ENCODE measurements at regions not wholly inside any gene's neighbourhood (a gene's known extent, or its start where the extent isn't known, plus 50 kb on each side); places are given as distances from the start of the nearest gene placed in this dataset.

- Histone ChIP-seq H3K9me3 (no peaks in the 10 kb centered on the region), H3K36me3 (no peaks in the 10 kb centered on the region), H3K4me1 (peaks cover 0 to 18% (median 4%) of the 10 kb centered on the region in 3 donors), H3K4me3 (no peak overlapping the region), H3K27me3 (no peaks in the 10 kb centered on the region), H3K27ac (no peak overlapping the region)
- no peak for ATAC-seq
- TF ChIP-seq POLR2A (IDR thresholded peaks at IDR 0.05): no peak
- no peak for TF ChIP-seq EP300 (IDR thresholded peaks at IDR 0.05)
- no peak for TF ChIP-seq CTCF (IDR thresholded peaks at IDR 0.05)
Measured at GRCh38 chr12:38541849-38542248, 225.3 kb downstream of the ALG10B start.

GRCh38 chr12:38543151-38543550 lies 226.6 kb downstream of the ALG10B start:
- peak overlapping the region in 2 of 4 donors; percentile 7 to 55 for H3K27ac ChIP-seq
- WGBS, 2 donors (ENCODE audit: low coverage in 1 of 2): 40 to 45% methylated on average over 1 of the region's 1 CpG
- peaks cover 0 to 18% (median 4%) of the 10 kb centered on the region in 3 donors for H3K4me1 ChIP-seq
- TF ChIP-seq CTCF (IDR thresholded peaks at IDR 0.05): no peak
- no peak for TF ChIP-seq POLR2AphosphoS5 (IDR thresholded peaks at IDR 0.05)
- TF ChIP-seq EP300 (IDR thresholded peaks at IDR 0.05): no peak
- ATAC-seq: no peak
- no peaks in the 10 kb centered on the region for H3K36me3 ChIP-seq
- no peaks in the 10 kb centered on the region for H3K9me3 ChIP-seq
- no peaks in the 10 kb centered on the region for H3K27me3 ChIP-seq
- H3K4me3 ChIP-seq: no peak overlapping the region

- Histone ChIP-seq H3K36me3 (no peaks in the 10 kb centered on the region), H3K4me1 (peaks cover 0 to 18% (median 4%) of the 10 kb centered on the region in 3 donors), H3K27me3 (no peaks in the 10 kb centered on the region), H3K9me3 (no peaks in the 10 kb centered on the region), H3K27ac (peak overlapping the region in 2 of 4 donors; percentile 17 to 55), H3K4me3 (no peak overlapping the region)
- 47 to 53% methylated on average over 4 to 5 of the region's 5 CpGs for WGBS, 2 donors (ENCODE audit: low coverage in 1 of 2)
- TF ChIP-seq CTCF (IDR thresholded peaks at IDR 0.05) (no peak), POLR2AphosphoS5 (IDR thresholded peaks at IDR 0.05) (no peak), EP300 (IDR thresholded peaks at IDR 0.05) (no peak), POLR2A (IDR thresholded peaks at IDR 0.05) (no peak)
- no peak for ATAC-seq
Measured at GRCh38 chr12:38544330-38545066, 227.9 kb downstream of the ALG10B start.

GRCh38 chr12:38547586-38547985 lies 231.0 kb downstream of the ALG10B start:
- Histone ChIP-seq H3K9me3 (no peaks in the 10 kb centered on the region), H3K27me3 (no peaks in the 10 kb centered on the region), H3K4me3 (no peak overlapping the region), H3K27ac (no peak overlapping the region), H3K36me3 (no peaks in the 10 kb centered on the region), H3K4me1 (peaks cover 0 to 18% (median 4%) of the 10 kb centered on the region in 3 donors)
- TF ChIP-seq CTCF (IDR thresholded peaks at IDR 0.05) (no peak), EP300 (IDR thresholded peaks at IDR 0.05) (no peak), POLR2A (IDR thresholded peaks at IDR 0.05) (no peak), POLR2AphosphoS5 (IDR thresholded peaks at IDR 0.05) (no peak)
- WGBS, 2 donors (ENCODE audit: low coverage in 1 of 2): 71% methylated on average over 1 of the region's 1 CpG; no CpG with 5 or more reads in 1 of the 2 donors
- no peak for ATAC-seq
